H54 (cell line): ENCODE measurements at regions not wholly inside any gene's neighbourhood (a gene's known extent, or its start where the extent isn't known, plus 50 kb on each side); places are given as distances from the start of the nearest gene placed in this dataset.

Source experiments
- DNase-seq: peaks from one replicate; pipeline ENCODE4 v3.0.0; 2011; ENCODE audit warnings: low spot score, mixed read lengths; ENCODE audit not compliant: insufficient read length
- FAIRE-seq: peaks from 3 replicates; lab custom pipeline; 2011; peaks lifted over from hg19 to GRCh38; lab: Jason Lieb, UNC
- POLR2A ChIP-seq: IDR thresholded peaks from 2 replicates; pipeline ENCODE4 v1.6.1; 2011; ENCODE audit warnings: low read depth, mild to moderate bottlenecking, low read length

GRCh38 chr16:63596716-63597115 lies 1525.1 kb downstream of the CDH11 start:
- no peak for TF ChIP-seq POLR2A
- FAIRE-seq: no peak
- no peak for DNase-seq

GRCh38 chr16:63592852-63593251 lies 1529.0 kb downstream of the CDH11 start:
- no peak for FAIRE-seq

GRCh38 chr16:63581570-63581969 lies 1540.3 kb downstream of the CDH11 start:
- DNase-seq: no peak
- TF ChIP-seq POLR2A: no peak
- no peak for FAIRE-seq

More at GRCh38 chr16:63592852-63593251, 1529.0 kb downstream of the CDH11 start:
- no peak for TF ChIP-seq POLR2A
- DNase-seq: no peak

- FAIRE-seq: no peak
- no peak for DNase-seq
- no peak for TF ChIP-seq POLR2A
Measured at GRCh38 chr16:63578791-63579190, 1542.6 kb upstream of the CDH8 start.

GRCh38 chr16:63577891-63578290 lies 1541.7 kb upstream of the CDH8 start:
- TF ChIP-seq POLR2A: no peak
- FAIRE-seq (no peak), DNase-seq (no peak)

GRCh38 chr16:63575041-63575440 lies 1538.8 kb upstream of the CDH8 start:
- no peak for FAIRE-seq
- no peak for DNase-seq
- TF ChIP-seq POLR2A: no peak

- DNase-seq: no peak
- no peak for FAIRE-seq
- no peak for TF ChIP-seq POLR2A
Measured at GRCh38 chr16:63568164-63568563, 1531.9 kb upstream of the CDH8 start.

- no peak for TF ChIP-seq POLR2A
- FAIRE-seq (no peak), DNase-seq (no peak)
Measured at GRCh38 chr16:63563819-63564505, 1527.7 kb upstream of the CDH8 start.

GRCh38 chr16:63553980-63554379 lies 1517.7 kb upstream of the CDH8 start:
- DNase-seq (no peak), FAIRE-seq (no peak)
- TF ChIP-seq POLR2A: no peak

- no peak for DNase-seq
- no peak for FAIRE-seq
- no peak for TF ChIP-seq POLR2A
Measured at GRCh38 chr16:63539276-63539675, 1503.0 kb upstream of the CDH8 start.

- no peak for DNase-seq
- FAIRE-seq: no peak
- no peak for TF ChIP-seq POLR2A
Measured at GRCh38 chr16:63530974-63531373, 1494.7 kb upstream of the CDH8 start.

- DNase-seq: no peak
- no peak for FAIRE-seq
- TF ChIP-seq POLR2A: no peak
Measured at GRCh38 chr16:63530208-63530607, 1494.0 kb upstream of the CDH8 start.

- FAIRE-seq (no peak), DNase-seq (no peak)
- TF ChIP-seq POLR2A: no peak
Measured at GRCh38 chr16:63527404-63527803, 1491.2 kb upstream of the CDH8 start.

GRCh38 chr16:63516394-63516793 lies 1480.2 kb upstream of the CDH8 start:
- no peak for TF ChIP-seq POLR2A
- DNase-seq: no peak
- FAIRE-seq: no peak

- no peak for TF ChIP-seq POLR2A
- no peak for FAIRE-seq
- no peak for DNase-seq
Measured at GRCh38 chr16:63512910-63513309, 1476.7 kb upstream of the CDH8 start.
